Thyroid gland (tissue), 4 donors: ENCODE measurements at regions not wholly inside any gene's neighbourhood (a gene's known extent, or its start where the extent isn't known, plus 50 kb on each side); places are given as distances from the start of the nearest gene placed in this dataset.

ENCODE experiments used
- CTCF ChIP-seq, 6 experiments: fragments of 200-600 bp in 3 of 6; fragments of 450-650 bp in 3 of 6; sonication (generic) in 3 of 6; IDR thresholded peaks; one replicate each; pipeline ENCODE4 v1.5.1; 2016 to 2019; ENCODE audit warnings: antibody characterized with exemption in 6 of 6, mild to moderate bottlenecking in 2 of 6, inconsistent platforms in 1 of 6, moderate library complexity in 1 of 6
- POLR2A ChIP-seq, 2 donors: fragments of 450-650 bp; IDR thresholded peaks; one replicate each; pipeline ENCODE4 v1.6.1; 2017; ENCODE audit warnings: antibody characterized with exemption in 2 of 2, mild to moderate bottlenecking in 2 of 2, moderate library complexity in 1 of 2

GRCh38 chr2:237033536-237034060, 52.1 kb upstream of the COPS8 start:
- no peak for TF ChIP-seq CTCF (IDR thresholded peaks at IDR 0.05)
- no peak for TF ChIP-seq POLR2A (IDR thresholded peaks at IDR 0.05)
